H9 (cell line): ENCODE measurements at regions not wholly inside any gene's neighbourhood (a gene's known extent, or its start where the extent isn't known, plus 50 kb on each side); places are given as distances from the start of the nearest gene placed in this dataset.

Experiments used
- DNase-seq: peaks from one replicate; pipeline ENCODE4 v3.0.0-alpha.2; 2017
- H2AFZ ChIP-seq: one replicate; pipeline ENCODE4 v1.6.1; 2013; ENCODE audit warnings: mild to moderate bottlenecking, low read length, control low read depth, moderate library complexity
- H2AK5ac ChIP-seq: 2 replicates; pipeline ENCODE4 v1.6.1; 2013; ENCODE audit warnings: low read length, control low read depth, mixed read lengths; ENCODE audit not compliant: insufficient read length
- H2BK120ac ChIP-seq: one replicate; pipeline ENCODE4 v1.6.1; 2013; ENCODE audit warnings: low read depth, mild to moderate bottlenecking, low read length, control low read depth, inconsistent platforms; ENCODE audit not compliant: poor library complexity, severe bottlenecking
- H2BK12ac ChIP-seq: 2 replicates; pipeline ENCODE4 v1.6.1; 2013; ENCODE audit warnings: low read length, control low read depth, mixed read lengths, low read depth; ENCODE audit not compliant: insufficient read length
- H2BK15ac ChIP-seq: 2 replicates; pipeline ENCODE4 v1.6.1; 2013; ENCODE audit warnings: low read depth, low read length, control low read depth
- H2BK20ac ChIP-seq: one replicate; pipeline ENCODE4 v1.6.1; 2013; ENCODE audit warnings: low read depth, mild to moderate bottlenecking, low read length, control low read depth, inconsistent platforms; ENCODE audit not compliant: poor library complexity, severe bottlenecking
- H2BK5ac ChIP-seq: 2 replicates; pipeline ENCODE4 v1.6.1; 2013; ENCODE audit warnings: low read length, control low read depth, mixed read lengths; ENCODE audit not compliant: insufficient read length
- H3K14ac ChIP-seq: 2 replicates; pipeline ENCODE4 v1.6.1; 2013; ENCODE audit warnings: low read length, control low read depth; ENCODE audit not compliant: insufficient read depth
- H3K18ac ChIP-seq: 2 replicates; pipeline ENCODE4 v1.6.1; 2013; ENCODE audit warnings: low read depth, mild to moderate bottlenecking, mixed read lengths, low read length, control low read depth; ENCODE audit not compliant: insufficient read length
- H3K23ac ChIP-seq: 2 replicates; pipeline ENCODE4 v1.6.1; 2013; ENCODE audit warnings: low read length, control low read depth, mixed read lengths, low read depth; ENCODE audit not compliant: insufficient read length
- H3K23me2 ChIP-seq: 2 replicates; pipeline ENCODE4 v1.6.1; 2013; ENCODE audit warnings: low read depth, mild to moderate bottlenecking, mixed read lengths, low read length, control low read depth; ENCODE audit not compliant: insufficient read length, poor library complexity, severe bottlenecking
- H3K27ac ChIP-seq: 2 replicates; pipeline ENCODE4 v1.5.1; 2013; ENCODE audit warnings: low read length, control low read depth, mixed read lengths, low read depth; ENCODE audit not compliant: insufficient read length
- H3K27me3 ChIP-seq: 2 replicates; pipeline ENCODE4 v1.6.1; 2013; ENCODE audit warnings: low read length, control low read depth, inconsistent platforms; ENCODE audit not compliant: insufficient read depth
- H3K4ac ChIP-seq: 2 replicates; pipeline ENCODE4 v1.6.1; 2013; ENCODE audit warnings: low read depth, mild to moderate bottlenecking, control low read depth, inconsistent platforms, low read length, moderate library complexity
- H3K4me1 ChIP-seq: 2 replicates; pipeline ENCODE4 v1.6.1; 2013; ENCODE audit warnings: low read length, control low read depth, inconsistent platforms; ENCODE audit not compliant: insufficient read depth
- H3K4me2 ChIP-seq: 2 replicates; pipeline ENCODE4 v1.6.1; 2013; ENCODE audit warnings: low read length, control low read depth, mixed read lengths; ENCODE audit not compliant: insufficient read length, insufficient read depth
- H3K56ac ChIP-seq: 2 replicates; pipeline ENCODE4 v1.6.1; 2013; ENCODE audit warnings: low read depth, mild to moderate bottlenecking, mixed read lengths, low read length, control low read depth; ENCODE audit not compliant: insufficient read length
- H3K79me1 ChIP-seq: 2 replicates; pipeline ENCODE4 v1.6.1; 2013; ENCODE audit warnings: low read depth, mild to moderate bottlenecking, moderate library complexity, low read length, control low read depth, inconsistent platforms; ENCODE audit not compliant: insufficient read depth, poor library complexity, severe bottlenecking
- H3K79me2 ChIP-seq: 2 replicates; pipeline ENCODE4 v1.6.1; 2013; ENCODE audit warnings: low read length, control low read depth, inconsistent platforms; ENCODE audit not compliant: insufficient read depth
- H3K9ac ChIP-seq: 2 replicates; pipeline ENCODE4 v1.6.1; 2013; ENCODE audit warnings: low read length, control low read depth, mixed read lengths; ENCODE audit not compliant: insufficient read length; ENCODE audit errors: extremely low read depth
- H3K9me3 ChIP-seq: one replicate; pipeline ENCODE4 v1.6.1; 2013; ENCODE audit warnings: low read depth, low read length, inconsistent platforms; ENCODE audit not compliant: control insufficient read depth
- H3T11ph ChIP-seq: one replicate; pipeline ENCODE4 v1.6.1; 2013; ENCODE audit warnings: mild to moderate bottlenecking, low read length, control low read depth, inconsistent platforms
- H4K20me1 ChIP-seq: one replicate; pipeline ENCODE4 v1.6.1; 2013; ENCODE audit not compliant: control insufficient read depth, insufficient read length, insufficient read depth
- H4K5ac ChIP-seq: 2 replicates; pipeline ENCODE4 v1.6.1; 2013; ENCODE audit warnings: low read depth, mild to moderate bottlenecking, mixed read lengths, low read length, control low read depth; ENCODE audit not compliant: insufficient read length
- H4K8ac ChIP-seq: replicated peaks from 2 replicates; pipeline ENCODE4 v1.6.1; 2013; ENCODE audit warnings: low read length, control low read depth, mixed read lengths, low read depth; ENCODE audit not compliant: insufficient read length
- H4K91ac ChIP-seq: 2 replicates; pipeline ENCODE4 v1.6.1; 2013; ENCODE audit warnings: low read depth, mild to moderate bottlenecking, moderate library complexity, mixed read lengths, low read length, control low read depth; ENCODE audit not compliant: insufficient read length
- H3K27ac Mint-ChIP-seq, 3 experiments: 2 replicates in 2 of 3; 3 replicates in 1 of 3; pipeline ENCODE4 v1.8.0; 2020 to 2021; ENCODE audit warnings: mixed read lengths in 3 of 3, mild to moderate bottlenecking in 1 of 3, moderate library complexity in 1 of 3
- H3K27me3 Mint-ChIP-seq: 2 replicates; pipeline ENCODE4 v1.8.0; 2021; ENCODE audit warnings: low read depth, mild to moderate bottlenecking, moderate library complexity, mixed read lengths
- H3K36me3 Mint-ChIP-seq, 3 experiments: 2 replicates in 2 of 3; 3 replicates in 1 of 3; pipeline ENCODE4 v1.8.0; 2020 to 2021; ENCODE audit warnings: low read depth in 3 of 3, mixed read lengths in 3 of 3; ENCODE audit not compliant: insufficient read depth in 1 of 3
- H3K4me1 Mint-ChIP-seq, 2 experiments: 2 replicates each; pipeline ENCODE4 v1.8.0; 2020; ENCODE audit warnings: mixed read lengths in 2 of 2
- H3K4me3 Mint-ChIP-seq, 2 experiments: 2 replicates in 1 of 2; 3 replicates in 1 of 2; pipeline ENCODE4 v1.8.0; 2020 to 2021; ENCODE audit warnings: mild to moderate bottlenecking in 2 of 2, mixed read lengths in 2 of 2, moderate library complexity in 1 of 2
- H3K9me3 Mint-ChIP-seq, 2 experiments: 2 replicates in 1 of 2; 3 replicates in 1 of 2; pipeline ENCODE4 v1.8.0; 2020; ENCODE audit warnings: mild to moderate bottlenecking in 2 of 2, mixed read lengths in 2 of 2, moderate library complexity in 1 of 2
- CTCF ChIP-seq: fragments of 200-600 bp; sonication (generic); conservative IDR thresholded peaks from 3 replicates; pipeline ENCODE4 v1.8.0; 2021; ENCODE audit warnings: antibody characterized with exemption, mild to moderate bottlenecking
- WGBS: extraction: QIAGEN DNeasy Blood & Tissue Kit; methylation state at CpG from one replicate; pipeline ENCODE4 v1.1.7; 2013; ENCODE audit warnings: missing lambda C conversion rate, low lambda C conversion rate, mixed read lengths; ENCODE audit not compliant: insufficient read length; ENCODE audit errors: extremely low coverage; 5-methylcytosine and 5-hydroxymethylcytosine counted together

- H3K4me1 Mint-ChIP-seq, result peaks cover 17 to 25% of the 10 kb centered on the region in 2 experiments
- no peak overlapping the region for H2BK20ac ChIP-seq
- H3K9me3 ChIP-seq, result no peaks in the 10 kb centered on the region
- no peak overlapping the region for H3K23ac ChIP-seq
- H3K36me3 Mint-ChIP-seq, result no peaks in the 10 kb centered on the region
- H3K27ac Mint-ChIP-seq, result no peak overlapping the region
- H3T11ph ChIP-seq, result no peak overlapping the region
- H3K4me3 Mint-ChIP-seq, result no peak overlapping the region
- no peak overlapping the region for H2BK120ac ChIP-seq
- H3K14ac ChIP-seq, result no peak overlapping the region
- no peak for TF ChIP-seq CTCF
- no peaks in the 10 kb centered on the region for H3K79me1 ChIP-seq
- no peaks in the 10 kb centered on the region for H4K20me1 ChIP-seq
- DNase-seq, result peak; percentile 34
- no peaks in the 10 kb centered on the region for H3K9me3 Mint-ChIP-seq
- no peak overlapping the region for H4K8ac ChIP-seq
- no peak overlapping the region for H3K18ac ChIP-seq
- no peak overlapping the region for H2AK5ac ChIP-seq
- H3K4ac ChIP-seq, result no peak overlapping the region
- no peak overlapping the region for H4K91ac ChIP-seq
- no peaks in the 10 kb centered on the region for H3K79me2 ChIP-seq
- H3K56ac ChIP-seq, result no peak overlapping the region
- no peak overlapping the region for H2BK12ac ChIP-seq
- no peak overlapping the region for H4K5ac ChIP-seq
- no CpG with 5 or more reads among the region's 5 CpGs for WGBS
- no peak overlapping the region for H3K9ac ChIP-seq
- no peak overlapping the region for H2AFZ ChIP-seq
- no peak overlapping the region for H2BK5ac ChIP-seq
- no peak overlapping the region for H2BK15ac ChIP-seq
- H3K4me2 ChIP-seq, result no peak overlapping the region
- no peak overlapping the region for H3K27ac ChIP-seq
- peaks cover 5% of the 10 kb centered on the region; the same call in 1 of the 2 replicates for H3K27me3 Mint-ChIP-seq
- no peaks in the 10 kb centered on the region for H3K23me2 ChIP-seq
- H3K27me3 ChIP-seq, result no peaks in the 10 kb centered on the region
- no peaks in the 10 kb centered on the region; the same call in none of the 2 replicates for H3K4me1 ChIP-seq
Measured at GRCh38 chr5:169458221-169458620, 125.4 kb upstream of the SPDL1 start.
